NT2/D1 (cell line): ENCODE measurements at regions not wholly inside any gene's neighbourhood (a gene's known extent, or its start where the extent isn't known, plus 50 kb on each side); places are given as distances from the start of the nearest gene placed in this dataset.

Source experiments
- YY1 ChIP-seq: IDR thresholded peaks from 2 replicates; pipeline ENCODE4 v1.6.1; 2011; ENCODE audit not compliant: insufficient read length, insufficient read depth
- ZNF274 ChIP-seq: IDR thresholded peaks from 2 replicates; pipeline ENCODE4 v1.6.1; 2011; ENCODE audit warnings: mild to moderate bottlenecking, low read depth, low read length

- TF ChIP-seq YY1, result no peak
- TF ChIP-seq ZNF274, result no peak
Measured at GRCh38 chr12:28963554-28963953, 185.5 kb upstream of the FAR2 start.
